ENCODE measurements at regions not wholly inside any gene's neighbourhood (a gene's known extent, or its start where the extent isn't known, plus 50 kb on each side); places are given as distances from the start of the nearest gene placed in this dataset.

DNA sequence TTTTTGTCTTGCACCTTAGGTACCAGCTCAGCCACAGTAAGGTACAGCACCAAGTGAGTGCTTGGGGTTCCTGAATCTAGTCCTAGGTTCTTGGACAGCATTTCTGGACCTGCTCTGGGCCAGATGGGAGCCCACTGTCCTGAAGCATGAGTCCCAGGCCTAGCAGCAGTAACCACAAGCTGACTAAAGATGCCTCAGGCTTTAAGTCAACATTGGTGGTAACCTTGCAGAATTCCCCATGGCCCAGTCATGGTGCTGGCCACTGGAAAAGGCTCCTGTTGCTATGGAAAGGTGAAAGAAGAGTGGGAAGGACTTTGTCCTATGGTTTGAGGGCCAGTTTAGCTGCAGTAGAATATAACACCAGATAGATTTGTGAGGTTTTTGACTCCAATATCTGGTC is 86.9 kb upstream of the CLEC14A start:
- intact Hi-C loops (cut with DNase I): no loop called here
- DNase-seq: no peak
- no peak for ATAC-seq (ENCODE audit: poor library complexity)

DNA sequence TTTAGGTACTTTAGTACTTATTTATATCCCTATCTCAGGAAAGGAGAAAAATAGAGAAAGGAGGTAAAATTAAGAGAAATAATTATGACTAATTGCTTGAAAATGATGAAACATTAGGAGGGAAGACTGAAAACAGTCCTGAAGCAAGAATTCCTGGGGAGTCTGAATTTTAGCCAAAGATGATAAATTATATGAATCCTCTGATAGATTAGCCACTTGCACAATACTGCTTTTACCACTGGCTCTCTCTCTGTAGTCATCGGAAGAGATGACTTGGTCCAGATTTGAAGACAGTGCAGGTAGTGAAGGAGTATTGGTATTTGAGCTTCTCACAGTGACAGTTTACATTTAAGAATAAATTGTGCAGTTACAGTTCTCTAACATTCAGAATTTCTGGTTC is 83.8 kb upstream of the CLEC14A start:
- no peak for ATAC-seq (ENCODE audit: poor library complexity)
- no peak for DNase-seq
- intact Hi-C loops (cut with DNase I): no loop called here

DNA sequence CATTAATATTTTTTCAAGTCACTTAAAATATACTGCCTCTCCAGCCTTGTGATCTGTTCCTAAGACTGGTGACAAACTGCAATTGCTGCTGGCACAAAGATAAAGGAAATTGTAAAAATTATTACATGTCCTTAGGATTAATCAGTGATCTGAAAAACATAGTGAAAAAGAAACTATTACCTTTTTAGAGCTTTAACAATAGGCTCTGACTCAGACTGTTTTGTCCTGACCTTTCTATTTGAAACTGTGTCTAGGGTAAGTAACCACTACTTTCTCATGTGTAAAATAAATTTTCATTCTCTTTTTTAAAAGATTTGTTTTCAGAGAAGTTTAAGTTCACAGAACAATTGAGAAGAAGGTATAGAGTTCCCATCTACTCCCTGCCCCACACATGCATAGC is 80.4 kb upstream of the CLEC14A start:
- ATAC-seq (ENCODE audit: poor library complexity): no peak
- no peak for DNase-seq
- intact Hi-C loops (cut with DNase I): no loop called here

DNA sequence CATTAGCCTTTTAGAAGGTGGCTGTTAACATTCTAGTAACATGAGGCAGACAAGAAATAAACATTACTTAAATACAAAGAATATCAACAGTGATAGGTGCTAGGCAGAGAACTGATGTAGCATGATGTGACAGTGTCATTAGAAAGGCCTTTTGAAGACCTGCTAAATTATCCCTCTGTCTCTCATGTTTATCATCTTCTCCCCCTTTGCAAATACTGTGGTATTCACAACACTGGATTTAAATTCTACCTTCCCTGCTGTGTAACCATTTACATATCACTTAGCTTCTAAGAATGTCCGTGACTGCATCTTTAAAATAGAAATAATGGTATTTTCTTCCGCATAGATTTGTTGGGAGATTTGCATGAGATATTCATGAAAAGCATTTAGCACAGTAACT is 74.4 kb upstream of the CLEC14A start:
- DNase-seq (no peak), ATAC-seq (ENCODE audit: poor library complexity) (no peak)
- intact Hi-C loops (cut with DNase I): no loop called here

DNA sequence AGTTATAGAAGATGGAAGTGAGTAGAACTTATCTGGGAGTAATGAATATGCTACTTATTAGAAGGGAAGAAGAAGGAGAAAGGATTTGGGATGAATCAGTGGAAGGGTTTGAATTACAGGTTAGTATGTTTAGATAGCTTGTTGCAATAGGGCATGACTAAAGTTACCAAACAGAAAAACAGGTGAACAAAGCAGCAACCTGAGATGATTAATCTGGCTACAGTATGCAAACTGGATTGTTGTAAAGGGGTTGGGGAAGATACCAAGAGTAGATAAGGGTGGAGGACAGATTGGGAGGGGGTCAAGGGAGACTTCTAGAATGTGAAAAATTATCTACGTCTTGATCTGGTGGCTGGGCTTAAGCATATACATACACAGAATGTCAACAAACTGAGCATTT is 73.4 kb upstream of the CLEC14A start:
- ATAC-seq (ENCODE audit: poor library complexity) (no peak), DNase-seq (no peak)
- intact Hi-C loops (cut with DNase I): no loop called here

DNA sequence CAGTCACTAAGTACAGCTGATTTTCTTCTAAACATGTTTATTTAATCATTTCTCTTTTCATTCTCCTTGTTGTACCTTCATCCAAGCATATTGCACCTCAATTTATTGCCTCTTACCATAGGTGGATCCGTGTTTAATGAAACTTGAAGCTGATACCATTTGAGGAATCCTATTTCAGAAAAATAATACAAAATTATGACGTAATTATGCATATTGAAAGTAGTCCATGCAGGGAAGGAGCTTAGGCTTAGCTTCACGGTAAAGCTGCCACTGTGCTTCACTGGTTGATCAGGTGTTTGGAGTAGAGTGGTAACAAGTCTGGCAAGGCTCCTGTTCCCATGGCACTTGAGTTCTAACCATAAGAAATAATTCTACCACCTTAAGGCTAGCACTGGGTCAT is 61.0 kb upstream of the CLEC14A start:
- DNase-seq (no peak), ATAC-seq (ENCODE audit: poor library complexity) (no peak)
- intact Hi-C loops (cut with DNase I): no loop called here

DNA sequence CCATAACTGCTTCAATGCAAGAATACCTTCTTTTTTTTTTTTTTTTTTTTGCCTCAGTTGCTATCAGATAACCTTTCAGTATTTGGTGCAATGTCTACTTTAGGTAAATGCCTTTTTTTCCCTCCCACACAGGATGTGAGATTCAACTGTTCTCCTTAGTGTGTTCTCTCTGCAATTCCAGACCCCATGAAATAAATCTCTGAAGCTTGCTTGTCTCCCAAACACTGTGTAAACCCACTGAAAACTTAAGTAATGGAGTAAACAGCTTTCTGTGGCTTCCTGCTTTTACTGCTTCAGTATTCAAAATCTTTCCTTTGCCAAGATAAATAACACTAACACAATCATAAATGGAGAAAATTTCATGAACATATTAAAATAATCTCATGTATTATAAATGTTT is 55.8 kb upstream of the CLEC14A start:
- intact Hi-C loops (cut with DNase I): no loop called here
- ATAC-seq (ENCODE audit: poor library complexity): no peak

DNA sequence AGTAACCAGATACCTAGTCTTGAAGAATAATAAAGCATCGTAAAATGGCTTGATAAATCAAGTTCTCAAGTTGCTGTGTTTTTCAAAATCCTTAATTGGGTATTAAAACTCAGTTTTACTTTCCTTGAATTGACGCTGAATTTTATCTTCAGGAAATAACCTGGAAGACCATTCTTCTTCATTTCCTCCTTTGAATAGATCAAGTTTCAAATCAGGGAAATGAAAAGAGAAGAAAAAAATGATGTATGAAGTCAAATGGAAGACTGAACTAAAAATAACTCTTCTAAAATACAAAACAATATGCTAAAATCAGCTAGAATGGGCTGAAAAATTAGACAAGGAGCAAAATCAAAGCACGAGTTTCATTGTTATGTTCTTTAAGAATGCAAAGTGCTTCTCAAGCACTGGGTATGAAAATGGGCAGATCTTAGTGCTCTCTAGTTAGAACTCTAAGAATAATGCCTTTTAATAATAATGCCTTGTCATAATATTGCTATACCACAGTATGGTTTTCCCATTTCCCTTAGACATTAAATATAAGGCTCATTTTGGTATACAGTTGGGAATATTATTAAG is 54.6 kb upstream of the CLEC14A start:
- ATAC-seq (ENCODE audit: poor library complexity) (no peak), DNase-seq (no peak)
- intact Hi-C loops (cut with DNase I): no loop called here

More for the DNA sequence above, 55.8 kb upstream of the CLEC14A start:
- DNase-seq: no peak

DNA sequence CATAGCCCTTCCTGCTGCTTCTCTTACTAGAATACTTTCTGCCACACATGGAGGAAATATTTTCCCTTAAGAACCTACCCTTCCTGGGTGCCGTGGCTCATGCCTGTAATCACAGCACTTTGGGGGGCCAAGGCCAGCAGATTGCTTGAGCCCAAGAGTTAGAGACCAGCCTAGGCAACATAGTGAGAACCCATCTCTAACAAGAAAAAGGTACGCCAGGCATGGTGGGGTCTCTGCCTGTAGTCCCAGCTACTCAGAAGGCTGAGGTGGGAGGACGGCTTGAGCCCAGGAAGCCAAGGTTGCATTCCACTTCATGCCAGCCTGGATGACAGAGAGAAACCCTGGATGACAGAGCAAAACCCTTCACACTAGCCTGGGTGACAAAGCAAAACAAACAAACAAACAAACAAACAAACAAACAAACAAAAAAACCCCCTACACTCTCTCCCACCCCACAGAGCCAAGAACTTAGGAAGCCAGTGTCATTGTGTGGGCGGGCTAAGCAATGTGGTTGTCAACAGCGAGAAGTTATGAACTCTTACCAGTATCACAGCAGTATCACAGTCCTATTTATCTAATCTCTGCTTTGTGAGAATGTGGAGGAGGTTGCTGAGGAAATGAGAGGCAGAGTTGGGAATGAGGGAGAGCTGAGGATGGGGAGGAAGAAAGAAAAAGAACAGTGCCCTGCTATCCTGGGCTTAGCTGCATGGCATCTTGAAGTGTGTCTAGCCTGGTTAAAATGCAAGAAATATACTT is 53.8 kb upstream of the CLEC14A start:
- intact Hi-C loops (cut with DNase I): no loop called here
- DNase-seq (no peak), ATAC-seq (ENCODE audit: poor library complexity) (no peak)
